MM.1S (cell line): ENCODE measurements at regions not wholly inside any gene's neighbourhood (a gene's known extent, or its start where the extent isn't known, plus 50 kb on each side); places are given as distances from the start of the nearest gene placed in this dataset.

ENCODE experiments used
- DNase-seq: peaks from one replicate; pipeline ENCODE4 v3.0.0-alpha.2; 2015
- H2AFZ ChIP-seq: fragments of 300-600 bp; sonication (generic); 2 replicates; pipeline ENCODE4 v1.6.0; 2016; ENCODE audit warnings: antibody characterized with exemption, low read length
- H3F3A ChIP-seq: fragments of 300-600 bp; sonication (generic); 2 replicates; pipeline ENCODE4 v1.6.1; 2016; ENCODE audit warnings: mild to moderate bottlenecking, antibody characterized with exemption, low read length, moderate library complexity, mixed read lengths; ENCODE audit not compliant: insufficient read depth
- H3K27ac ChIP-seq: fragments of 300-600 bp; sonication (generic); 2 replicates; pipeline ENCODE4 v1.5.1; 2016; ENCODE audit warnings: mild to moderate bottlenecking, low read length
- H3K27me3 ChIP-seq: fragments of 300-600 bp; sonication (generic); replicated peaks from 2 replicates; pipeline ENCODE4 v1.6.0; 2016; ENCODE audit warnings: low read length; ENCODE audit not compliant: insufficient read depth
- H3K36me3 ChIP-seq: fragments of 300-600 bp; sonication (generic); replicated peaks from 2 replicates; pipeline ENCODE4 v1.6.1; 2016; ENCODE audit warnings: mild to moderate bottlenecking, low read length, mixed read lengths; ENCODE audit not compliant: insufficient read depth
- H3K4me1 ChIP-seq: fragments of 300-600 bp; sonication (generic); 2 replicates; pipeline ENCODE4 v1.6.1; 2016; ENCODE audit warnings: low read length, mixed read lengths
- H3K4me2 ChIP-seq: fragments of 300-600 bp; sonication (generic); 2 replicates; pipeline ENCODE4 v1.6.0; 2016; ENCODE audit warnings: low read depth, low read length
- H3K4me3 ChIP-seq: fragments of 300-600 bp; sonication (generic); 2 replicates; pipeline ENCODE4 v1.5.1; 2016; ENCODE audit warnings: low read length, mixed read lengths
- H3K79me2 ChIP-seq: fragments of 300-600 bp; sonication (generic); 2 replicates; pipeline ENCODE4 v1.6.1; 2016; ENCODE audit warnings: mixed run types, low read length, mixed read lengths
- H3K9ac ChIP-seq: fragments of 300-600 bp; sonication (generic); 2 replicates; pipeline ENCODE4 v1.6.1; 2016; ENCODE audit warnings: low read length, mixed read lengths
- H3K9me2 ChIP-seq: fragments of 300-600 bp; sonication (generic); replicated peaks from 2 replicates; pipeline ENCODE4 v1.6.1; 2016; ENCODE audit warnings: mild to moderate bottlenecking, low read length, mixed read lengths; ENCODE audit not compliant: insufficient read depth
- H3K9me3 ChIP-seq: fragments of 300-600 bp; sonication (generic); replicated peaks from 2 replicates; pipeline ENCODE4 v1.6.1; 2016; ENCODE audit warnings: mild to moderate bottlenecking, low read length, mixed read lengths; ENCODE audit not compliant: insufficient read depth
- H4K20me1 ChIP-seq: fragments of 300-600 bp; sonication (generic); 2 replicates; pipeline ENCODE4 v1.6.1; 2016; ENCODE audit warnings: mild to moderate bottlenecking, low read length, moderate library complexity, mixed read lengths; ENCODE audit not compliant: insufficient read depth
- CTCF ChIP-seq: fragments of 300-600 bp; sonication (generic); IDR thresholded peaks from 2 replicates; pipeline ENCODE4 v1.5.1; 2016; ENCODE audit warnings: antibody characterized with exemption, low read length, mixed read lengths
- EZH2 ChIP-seq: fragments of 300-600 bp; sonication (generic); optimal IDR thresholded peaks from 2 replicates; pipeline ENCODE3; 2017; ENCODE audit warnings: low read depth, mild to moderate bottlenecking, antibody characterized with exemption, low read length, mixed read lengths
- EZH2phosphoT487 ChIP-seq: fragments of 300-600 bp; sonication (generic); IDR thresholded peaks from 2 replicates; pipeline ENCODE4 v1.6.1; 2018; ENCODE audit warnings: antibody characterized with exemption, low read length

GRCh38 chr20:12659942-12660341 lies 348.8 kb upstream of the SPTLC3 start:
- Histone ChIP-seq H3K4me1 (no peaks in the 10 kb centered on the region), H4K20me1 (no peaks in the 10 kb centered on the region), H3K9me3 (no peaks in the 10 kb centered on the region), H3K27me3 (no peaks in the 10 kb centered on the region), H3K27ac (no peak overlapping the region), H3K4me2 (no peak overlapping the region), H3K9me2 (no peaks in the 10 kb centered on the region), H3F3A (no peaks in the 10 kb centered on the region), H3K9ac (no peak overlapping the region), H3K4me3 (no peak overlapping the region), H2AFZ (no peak overlapping the region), H3K36me3 (no peaks in the 10 kb centered on the region), H3K79me2 (no peaks in the 10 kb centered on the region)
- no peak for TF ChIP-seq EZH2
- no peak for TF ChIP-seq EZH2phosphoT487
- TF ChIP-seq CTCF = no peak
- DNase-seq = no peak

- Histone ChIP-seq H3K9me3 (no peaks in the 10 kb centered on the region), H3K9me2 (no peaks in the 10 kb centered on the region), H2AFZ (no peak overlapping the region), H4K20me1 (no peaks in the 10 kb centered on the region), H3K27ac (no peak overlapping the region), H3K9ac (no peak overlapping the region), H3F3A (no peaks in the 10 kb centered on the region), H3K27me3 (no peaks in the 10 kb centered on the region), H3K4me1 (no peaks in the 10 kb centered on the region), H3K36me3 (no peaks in the 10 kb centered on the region), H3K4me2 (no peak overlapping the region), H3K79me2 (no peaks in the 10 kb centered on the region), H3K4me3 (no peak overlapping the region)
- DNase-seq = no peak
- TF ChIP-seq EZH2 (no peak), EZH2phosphoT487 (no peak), CTCF (peak; percentile 3; the same call in 1 of the 2 replicates)
Observed at GRCh38 chr20:12660918-12661317, 347.9 kb upstream of the SPTLC3 start.

GRCh38 chr20:12670301-12670700 lies 338.5 kb upstream of the SPTLC3 start:
- Histone ChIP-seq H4K20me1 (no peaks in the 10 kb centered on the region), H3K27me3 (no peaks in the 10 kb centered on the region), H3K36me3 (no peaks in the 10 kb centered on the region), H3K4me2 (no peak overlapping the region), H3K9ac (no peak overlapping the region), H3K4me1 (no peaks in the 10 kb centered on the region), H3F3A (no peaks in the 10 kb centered on the region), H3K4me3 (no peak overlapping the region), H2AFZ (no peak overlapping the region), H3K9me3 (no peaks in the 10 kb centered on the region), H3K79me2 (no peaks in the 10 kb centered on the region), H3K27ac (no peak overlapping the region), H3K9me2 (no peaks in the 10 kb centered on the region)
- TF ChIP-seq EZH2phosphoT487 = no peak
- TF ChIP-seq CTCF = no peak
- TF ChIP-seq EZH2 = no peak
- no peak for DNase-seq
